Gastrocnemius medialis (tissue), 4 donors: ENCODE measurements at regions not wholly inside any gene's neighbourhood (a gene's known extent, or its start where the extent isn't known, plus 50 kb on each side); places are given as distances from the start of the nearest gene placed in this dataset.
"Not testable (repeated sequence)": the region's sequence is repeated elsewhere in the genome, so short reads cannot be mapped to it uniquely, and the experiment has no call there.

Source experiments
- ATAC-seq, 2 donors: fragments of 150-250 bp; one replicate each; pipeline ENCODE4 v1.9.1; 2016
- DNase-seq, 2 donors: peaks; one replicate each; pipeline ENCODE4 v3.0.0-alpha.2; 2019
- H3K27ac ChIP-seq, 4 donors: fragments of 200-600 bp; sonication (generic); 1 replicate in 1 of 4; 2 replicates in 3 of 4; pipeline ENCODE4 v1.5.1; 2016 to 2018; ENCODE audit warnings: mild to moderate bottlenecking in 2 of 4, moderate library complexity in 1 of 4
- H3K27me3 ChIP-seq, 3 donors: fragments of 200-600 bp; sonication (generic) in 2 of 3; 1 replicate in 1 of 3; 2 replicates in 2 of 3; pipeline versions ENCODE4 v1.5.1 to v1.6.0; 2016 to 2019; ENCODE audit warnings: mild to moderate bottlenecking in 1 of 3, moderate library complexity in 1 of 3
- H3K36me3 ChIP-seq, 2 donors: fragments of 200-600 bp; sonication (generic) in 1 of 2; one replicate each; pipeline ENCODE4 v1.5.1; 2017 to 2018
- H3K4me1 ChIP-seq, 2 donors: fragments of 200-600 bp; sonication (generic) in 1 of 2; one replicate each; pipeline ENCODE4 v1.5.1; 2016 to 2017; ENCODE audit warnings: mild to moderate bottlenecking in 2 of 2
- H3K4me3 ChIP-seq, 4 donors: fragments of 200-600 bp; sonication (generic) in 3 of 4; 1 replicate in 1 of 4; 2 replicates in 3 of 4; pipeline ENCODE4 v1.5.1; 2016 to 2019; ENCODE audit warnings: mild to moderate bottlenecking in 2 of 4
- H3K9me3 ChIP-seq, 3 donors: fragments of 200-600 bp; sonication (generic) in 2 of 3; 1 replicate in 1 of 3; 2 replicates in 2 of 3; pipeline ENCODE4 v1.5.1; 2016 to 2019
- POLR2A ChIP-seq, 2 donors: fragments of 450-650 bp; IDR thresholded peaks; one replicate each; pipeline ENCODE4 v1.6.1; 2017; ENCODE audit warnings: antibody characterized with exemption in 2 of 2, mild to moderate bottlenecking in 2 of 2, moderate library complexity in 2 of 2
- in situ Hi-C, 4 donors: fragments of 200-750 bp; cut with MboI; loops; one replicate each; pipeline versions ENCODE4 v1.15.0 to v1.8.0; 2017; ENCODE audit warnings: low sequenced_read_pairs in 4 of 4
- intact Hi-C: fragments of 100-400 bp; cut with DNase I; formaldehyde crosslinking; loops from one replicate; pipeline ENCODE4 v1.15.1; 2023; ENCODE audit warnings: low total_unique reads
- TF ChIP-seq, protein P1 (sequence below), 5 experiments: fragments of 450-650 bp in 3 of 5; fragments of 200-600 bp in 2 of 5; sonication (generic) in 2 of 5; IDR thresholded peaks in 4 of 5; conservative IDR thresholded peaks in 1 of 5; 1 replicate in 4 of 5; 2 replicates in 1 of 5; pipeline ENCODE4 v1.5.1; 2016 to 2019; ENCODE audit warnings: antibody characterized with exemption in 5 of 5, mild to moderate bottlenecking in 3 of 5, moderate library complexity in 3 of 5

DNA sequence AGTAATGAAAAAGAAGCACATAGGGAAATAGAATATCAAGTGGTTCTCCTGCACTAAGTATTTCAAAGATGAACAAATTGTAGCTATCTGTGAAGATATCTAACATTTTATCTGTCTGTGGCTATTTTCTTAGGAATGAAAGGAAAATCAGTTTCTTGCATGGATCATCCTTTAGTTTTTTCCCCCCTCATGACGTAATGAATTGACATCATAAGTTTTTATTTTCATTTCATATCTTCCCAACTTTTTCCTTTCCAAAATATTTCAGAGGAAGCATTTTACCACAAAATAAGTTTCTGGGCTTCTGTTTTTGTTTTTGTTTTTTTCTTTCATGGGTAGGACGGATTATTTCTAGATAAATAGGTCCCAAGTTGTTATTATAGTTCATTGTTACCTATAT, 996.6 kb downstream of the TMEM121 start:
- TF ChIP-seq POLR2A (IDR thresholded peaks at IDR 0.05) = no peak
- TF ChIP-seq, protein P1, sequence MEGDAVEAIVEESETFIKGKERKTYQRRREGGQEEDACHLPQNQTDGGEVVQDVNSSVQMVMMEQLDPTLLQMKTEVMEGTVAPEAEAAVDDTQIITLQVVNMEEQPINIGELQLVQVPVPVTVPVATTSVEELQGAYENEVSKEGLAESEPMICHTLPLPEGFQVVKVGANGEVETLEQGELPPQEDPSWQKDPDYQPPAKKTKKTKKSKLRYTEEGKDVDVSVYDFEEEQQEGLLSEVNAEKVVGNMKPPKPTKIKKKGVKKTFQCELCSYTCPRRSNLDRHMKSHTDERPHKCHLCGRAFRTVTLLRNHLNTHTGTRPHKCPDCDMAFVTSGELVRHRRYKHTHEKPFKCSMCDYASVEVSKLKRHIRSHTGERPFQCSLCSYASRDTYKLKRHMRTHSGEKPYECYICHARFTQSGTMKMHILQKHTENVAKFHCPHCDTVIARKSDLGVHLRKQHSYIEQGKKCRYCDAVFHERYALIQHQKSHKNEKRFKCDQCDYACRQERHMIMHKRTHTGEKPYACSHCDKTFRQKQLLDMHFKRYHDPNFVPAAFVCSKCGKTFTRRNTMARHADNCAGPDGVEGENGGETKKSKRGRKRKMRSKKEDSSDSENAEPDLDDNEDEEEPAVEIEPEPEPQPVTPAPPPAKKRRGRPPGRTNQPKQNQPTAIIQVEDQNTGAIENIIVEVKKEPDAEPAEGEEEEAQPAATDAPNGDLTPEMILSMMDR (IDR thresholded peaks at IDR 0.05 in 4 of 5, conservative IDR thresholded peaks at IDR 0.05 in 1 of 5) = no peak
- H3K27me3 ChIP-seq = no peaks in the 10 kb centered on the region
- in situ Hi-C loops = no loop called here
- DNase-seq (no peak), ATAC-seq (no peak)
- H3K9me3 ChIP-seq = no peaks in the 10 kb centered on the region
- H3K36me3 ChIP-seq = no peaks in the 10 kb centered on the region
- H3K27ac ChIP-seq = no peak overlapping the region
- intact Hi-C loops = no loop called here
- no peak overlapping the region for H3K4me3 ChIP-seq
- H3K4me1 ChIP-seq = no peaks in the 10 kb centered on the region

DNA sequence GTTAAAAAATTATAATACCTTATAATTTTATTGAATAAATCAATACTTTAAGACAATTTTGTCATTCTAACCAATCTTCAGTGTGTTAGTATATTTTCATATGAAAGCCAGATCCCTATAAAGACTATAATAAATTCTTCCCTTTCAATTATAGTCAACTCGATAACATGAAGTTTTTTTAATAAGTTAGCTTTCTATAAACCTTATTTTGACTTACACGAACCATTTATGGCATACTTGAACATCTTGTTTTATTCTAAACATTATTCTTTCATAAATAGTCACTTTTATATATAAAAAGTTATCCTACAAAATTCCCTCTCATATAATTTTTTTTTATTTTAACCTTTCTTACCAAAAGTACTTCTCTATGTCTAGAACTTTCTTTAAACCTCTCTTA, 1002.3 kb downstream of the TMEM121 start:
- H3K4me1 ChIP-seq = no peaks in the 10 kb centered on the region
- H3K9me3 ChIP-seq = no peaks in the 10 kb centered on the region
- no peaks in the 10 kb centered on the region for H3K36me3 ChIP-seq
- H3K4me3 ChIP-seq = no peak overlapping the region
- DNase-seq (no peak), ATAC-seq (no peak)
- TF ChIP-seq, protein P1 (IDR thresholded peaks at IDR 0.05 in 4 of 5, conservative IDR thresholded peaks at IDR 0.05 in 1 of 5) = no peak
- TF ChIP-seq POLR2A (IDR thresholded peaks at IDR 0.05) = no peak
- H3K27me3 ChIP-seq = no peaks in the 10 kb centered on the region
- no peak overlapping the region for H3K27ac ChIP-seq
- in situ Hi-C loops = no loop called here
- intact Hi-C loops = no loop called here

DNA sequence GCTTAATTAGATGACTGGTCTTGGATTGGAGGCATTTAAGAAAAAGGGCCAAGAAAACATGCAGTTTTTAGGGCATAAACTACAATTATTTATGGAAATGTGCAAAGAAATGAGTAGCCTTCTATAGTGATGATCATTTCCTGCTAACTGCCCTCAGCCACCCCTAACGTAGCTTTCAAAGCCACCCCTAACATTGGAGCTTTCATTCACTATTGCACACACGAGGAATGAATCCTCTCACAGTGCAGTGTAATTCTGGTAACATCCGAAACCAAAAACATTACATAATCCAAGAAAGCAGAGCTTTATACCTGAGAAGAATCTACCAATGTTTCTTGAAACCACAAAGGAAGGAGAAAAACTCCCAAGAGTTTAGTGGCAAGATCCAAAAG, 1003.6 kb downstream of the TMEM121 start:
- in situ Hi-C loops (no loop called here), intact Hi-C loops (no loop called here)
- H3K4me3 ChIP-seq = no peak overlapping the region
- no peak for ATAC-seq
- no peaks in the 10 kb centered on the region for H3K9me3 ChIP-seq
- no peak overlapping the region for H3K27ac ChIP-seq
- no peak for TF ChIP-seq POLR2A (IDR thresholded peaks at IDR 0.05)
- TF ChIP-seq, protein P1 (IDR thresholded peaks at IDR 0.05 in 4 of 5, conservative IDR thresholded peaks at IDR 0.05 in 1 of 5) = no peak
- H3K36me3 ChIP-seq = no peaks in the 10 kb centered on the region
- H3K4me1 ChIP-seq = no peaks in the 10 kb centered on the region
- no peaks in the 10 kb centered on the region for H3K27me3 ChIP-seq
- DNase-seq = no peak

DNA sequence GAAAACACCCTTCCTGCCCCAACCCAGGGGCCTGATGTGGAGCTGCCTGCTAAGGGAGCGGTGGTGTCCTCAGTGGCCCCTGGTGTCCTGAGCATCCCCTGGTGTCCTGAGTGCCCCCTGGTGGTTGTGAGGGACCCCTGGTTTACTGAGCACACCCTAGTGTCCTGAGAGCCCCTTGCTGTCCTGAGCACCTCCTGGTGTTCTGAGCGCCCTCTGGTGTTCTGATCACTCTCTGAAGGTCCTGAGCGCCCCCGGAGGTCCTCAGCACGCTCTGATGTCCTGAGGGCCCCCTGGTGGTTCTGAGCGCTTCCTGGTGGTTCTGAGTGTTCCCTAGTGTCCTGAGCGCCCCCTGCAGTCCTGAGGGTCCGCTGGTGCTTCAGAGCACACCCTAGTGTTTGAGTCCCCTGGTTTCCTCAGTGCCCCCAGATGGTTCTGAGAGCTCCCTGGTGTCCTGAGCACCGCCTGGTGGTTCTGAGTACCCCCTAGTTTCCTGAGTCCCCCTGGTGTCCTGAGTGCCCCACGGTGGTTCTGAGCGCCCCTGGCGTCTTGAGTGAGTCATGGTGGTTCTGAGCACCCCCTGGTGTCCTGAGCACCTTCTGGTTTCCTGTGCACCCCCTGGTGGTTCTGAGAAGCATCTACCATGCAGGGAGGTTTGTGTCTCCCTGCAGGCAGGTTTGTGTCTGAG, 1004.2 kb downstream of the TMEM121 start:
- in situ Hi-C loops = no loop called here
- TF ChIP-seq, protein P1 (IDR thresholded peaks at IDR 0.05 in 4 of 5, conservative IDR thresholded peaks at IDR 0.05 in 1 of 5) = no peak
- TF ChIP-seq POLR2A (IDR thresholded peaks at IDR 0.05) = no peak
- no peak for ATAC-seq
- Histone ChIP-seq H3K27ac (no peak overlapping the region), H3K9me3 (no peaks in the 10 kb centered on the region), H3K27me3 (no peaks in the 10 kb centered on the region), H3K4me1 (no peaks in the 10 kb centered on the region), H3K36me3 (no peaks in the 10 kb centered on the region), H3K4me3 (no peak overlapping the region)
- intact Hi-C loops = no loop called here
- DNase-seq = no peak

DNA sequence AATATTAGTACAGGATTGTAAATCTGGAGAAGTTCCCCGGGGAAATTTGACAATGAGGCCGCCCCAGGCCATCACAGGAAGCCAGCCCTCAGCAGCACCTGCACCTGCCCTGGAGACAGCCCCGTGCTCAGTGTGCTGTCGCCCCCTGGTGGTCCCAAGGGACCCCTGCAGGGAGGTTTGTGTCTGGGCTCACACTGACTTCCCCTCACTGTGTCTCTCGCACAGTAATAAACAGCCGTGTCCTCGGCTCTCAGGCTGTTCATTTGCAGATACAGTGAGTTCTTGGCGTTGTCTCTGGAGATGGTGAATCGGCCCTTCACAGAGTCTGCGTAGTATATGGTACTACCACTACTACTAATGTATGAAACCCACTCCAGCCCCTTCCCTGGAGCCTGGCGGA, 1011.2 kb downstream of the TMEM121 start:
- H3K36me3 ChIP-seq, in situ Hi-C loops, H3K4me3 ChIP-seq, H3K4me1 ChIP-seq, H3K27me3 ChIP-seq, ATAC-seq, H3K9me3 ChIP-seq, H3K27ac ChIP-seq, DNase-seq, intact Hi-C loops: not testable (repeated sequence)
